ENCODE measurements at regions not wholly inside any gene's neighbourhood (a gene's known extent, or its start where the extent isn't known, plus 50 kb on each side); places are given as distances from the start of the nearest gene placed in this dataset.

GRCh38 chr10:55212051-55212450 is 411.0 kb upstream of the PCDH15 start:
- TF ChIP-seq CTBP1 (IDR thresholded peaks at IDR 0.05; ENCODE audit: borderline replicate concordance), result no peak
- no peak for TF ChIP-seq SP1 (IDR thresholded peaks at IDR 0.05)
